GM18907 (cell line): ENCODE measurements at regions not wholly inside any gene's neighbourhood (a gene's known extent, or its start where the extent isn't known, plus 50 kb on each side); places are given as distances from the start of the nearest gene placed in this dataset.
"Not testable (repeated sequence)": the region's sequence is repeated elsewhere in the genome, so short reads cannot be mapped to it uniquely, and the experiment has no call there.

Experiments used
- ATAC-seq: cut with Tn5 transposase; IDR thresholded peaks from one replicate; pipeline ENCODE4 v1.9.1; 2021; ENCODE audit warnings: mild to moderate bottlenecking, moderate library complexity; ENCODE audit not compliant: unreplicated experiment

DNA sequence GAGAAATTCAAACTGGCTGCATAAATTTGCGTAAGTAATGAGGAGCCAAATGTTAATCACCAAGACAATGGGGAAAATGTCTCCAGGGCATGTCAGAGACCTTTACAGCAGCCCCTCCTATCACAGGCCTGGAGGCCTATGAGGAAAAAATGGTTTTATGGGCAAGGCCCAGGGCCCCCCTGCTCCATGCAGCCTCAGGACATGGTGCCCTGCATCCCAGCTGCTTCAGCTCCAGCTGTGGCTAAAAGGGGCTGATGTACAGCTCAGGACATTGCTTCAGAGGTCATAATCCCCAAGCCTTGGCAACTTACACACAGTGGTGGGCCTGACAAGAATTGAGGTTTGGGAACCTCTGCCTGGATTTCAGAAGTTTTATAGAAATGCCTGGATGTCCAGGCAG lies 126.2 kb upstream of the TGFBR2 start:
- ATAC-seq: not testable (repeated sequence)

- ATAC-seq: no peak
Observed at GRCh38 chr3:30480587-30480986, 125.8 kb upstream of the TGFBR2 start.

DNA sequence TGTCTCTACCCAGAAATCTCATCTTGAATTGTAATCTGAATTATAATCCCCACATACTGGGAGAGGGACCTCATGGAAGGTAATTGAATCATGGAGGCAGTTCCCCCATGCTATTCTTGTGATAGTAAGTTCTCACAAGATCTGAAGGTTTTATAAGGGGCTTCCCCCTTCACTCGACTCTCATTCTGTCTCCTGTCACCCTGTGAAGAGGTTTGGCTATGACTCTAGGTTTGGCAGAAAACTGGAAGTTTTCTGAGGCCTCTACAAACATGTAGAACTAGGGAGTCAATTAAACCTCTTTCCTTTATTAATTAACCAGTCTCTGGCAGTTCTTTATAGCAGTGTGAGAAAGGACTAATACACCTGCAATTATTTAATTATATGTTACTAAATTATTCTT lies 125.2 kb upstream of the TGFBR2 start:
- no peak for ATAC-seq

DNA sequence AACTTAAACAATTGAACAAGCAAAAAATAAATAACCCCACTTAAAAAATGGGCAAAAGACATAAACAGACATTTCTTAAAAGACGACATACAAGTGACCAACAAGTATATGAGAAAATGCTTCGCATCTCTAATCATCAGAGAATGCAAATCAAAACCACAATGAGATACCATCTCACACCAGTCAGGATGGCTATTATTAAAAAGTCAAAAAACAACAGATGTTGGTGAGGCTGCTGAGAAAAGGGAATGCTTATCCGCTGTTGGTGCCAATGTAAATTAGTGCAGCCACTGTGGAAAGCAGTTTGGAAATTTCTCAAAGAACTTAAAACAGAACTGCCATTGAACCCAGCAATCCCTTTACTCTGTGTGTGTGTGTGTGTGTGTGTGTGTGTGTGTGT lies 122.2 kb upstream of the TGFBR2 start:
- ATAC-seq: not testable (repeated sequence)

DNA sequence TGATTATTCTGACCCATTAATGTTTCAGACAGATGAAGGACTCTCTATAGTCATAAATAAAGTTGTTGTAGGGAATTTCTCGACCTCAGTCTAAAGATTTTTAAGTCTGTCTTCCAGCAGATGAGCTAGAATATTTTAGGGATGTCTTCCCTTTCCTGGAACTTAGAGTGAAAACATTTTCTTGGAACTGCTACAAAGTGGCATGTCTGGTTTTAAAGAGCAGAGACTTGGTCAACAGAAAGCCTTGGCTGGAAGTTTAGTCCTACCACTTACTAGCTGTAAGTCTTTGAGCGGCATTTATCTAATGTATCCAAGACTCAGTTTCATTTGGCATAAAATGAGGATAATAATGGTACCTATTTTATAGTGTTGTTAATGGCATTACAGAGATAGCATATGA lies 120.0 kb upstream of the TGFBR2 start:
- no peak for ATAC-seq

DNA sequence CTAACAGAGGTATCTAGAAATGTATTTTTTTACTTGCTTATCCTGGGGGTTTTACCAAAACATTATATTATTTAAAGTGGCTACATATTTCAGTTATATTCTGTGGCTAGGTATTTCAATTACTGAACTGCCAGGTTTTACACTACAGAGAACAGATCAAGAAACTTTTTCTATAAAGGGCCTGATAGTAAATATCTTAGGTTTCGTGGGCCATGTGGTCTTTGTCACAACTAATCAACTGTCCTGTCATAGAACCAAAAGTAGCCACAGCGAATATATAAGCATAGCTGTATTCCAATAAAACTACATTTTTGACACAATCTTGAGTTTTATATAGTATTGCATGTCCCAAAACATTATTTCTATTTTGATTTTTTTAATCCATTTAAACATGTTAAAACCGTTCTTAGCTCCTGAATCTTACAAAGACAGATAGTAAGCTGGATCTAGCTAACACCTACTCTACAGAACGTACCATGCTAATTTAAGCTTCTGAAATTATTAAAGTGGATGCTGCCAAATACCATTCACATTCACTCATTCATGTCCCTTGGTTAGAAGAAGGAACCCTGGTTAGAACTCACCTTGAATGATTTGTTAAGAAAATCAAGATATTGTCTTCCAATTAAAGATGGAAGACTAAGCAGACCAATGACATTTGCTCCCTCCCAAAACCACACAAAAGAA lies 118.2 kb upstream of the TGFBR2 start:
- ATAC-seq: no peak

GRCh38 chr3:30492322-30493192 lies 113.8 kb upstream of the TGFBR2 start:
- ATAC-seq: no peak

GRCh38 chr3:30493911-30494311 lies 112.5 kb upstream of the TGFBR2 start:
- no peak for ATAC-seq

DNA sequence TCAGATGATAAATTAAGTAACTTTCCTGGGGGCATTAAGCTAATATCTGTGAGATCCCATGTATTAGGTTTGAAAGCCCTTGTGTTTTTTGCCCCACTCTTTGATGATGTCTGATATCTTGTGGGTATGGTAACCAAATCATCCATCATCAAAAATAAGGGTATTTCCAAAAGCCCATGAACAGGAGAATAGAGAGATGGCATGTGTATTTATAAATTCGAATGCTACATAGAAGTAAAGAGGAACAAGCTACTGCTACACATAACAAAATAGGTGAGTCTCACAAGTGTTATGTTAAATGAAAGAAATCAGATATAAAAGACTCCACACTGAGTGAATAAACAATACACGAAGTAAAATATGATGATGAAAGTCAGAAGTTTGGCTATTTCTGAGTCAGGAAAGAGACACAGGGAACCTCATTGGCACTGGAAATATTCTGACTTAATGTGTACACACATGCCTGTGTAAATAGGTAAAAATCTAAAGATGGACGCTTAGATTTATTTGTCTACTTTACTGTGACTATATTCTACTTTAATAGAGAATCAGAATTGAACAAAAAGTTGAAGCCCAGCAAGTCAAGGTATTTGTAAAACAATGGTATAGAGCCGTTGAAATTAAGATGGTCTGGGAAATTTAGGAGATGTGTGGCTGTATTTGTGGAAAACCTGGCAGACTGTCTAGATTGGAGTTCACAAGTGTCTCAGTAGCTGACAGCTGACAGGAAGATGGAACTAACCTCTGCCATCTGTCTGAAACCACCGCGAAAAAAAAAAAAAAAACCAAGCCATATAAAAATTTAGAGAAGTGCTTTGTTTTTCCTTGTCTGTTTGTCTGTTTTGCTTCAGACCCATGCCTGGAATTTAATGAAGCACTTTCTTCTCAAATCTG lies 111.0 kb upstream of the TGFBR2 start:
- ATAC-seq: no peak

DNA sequence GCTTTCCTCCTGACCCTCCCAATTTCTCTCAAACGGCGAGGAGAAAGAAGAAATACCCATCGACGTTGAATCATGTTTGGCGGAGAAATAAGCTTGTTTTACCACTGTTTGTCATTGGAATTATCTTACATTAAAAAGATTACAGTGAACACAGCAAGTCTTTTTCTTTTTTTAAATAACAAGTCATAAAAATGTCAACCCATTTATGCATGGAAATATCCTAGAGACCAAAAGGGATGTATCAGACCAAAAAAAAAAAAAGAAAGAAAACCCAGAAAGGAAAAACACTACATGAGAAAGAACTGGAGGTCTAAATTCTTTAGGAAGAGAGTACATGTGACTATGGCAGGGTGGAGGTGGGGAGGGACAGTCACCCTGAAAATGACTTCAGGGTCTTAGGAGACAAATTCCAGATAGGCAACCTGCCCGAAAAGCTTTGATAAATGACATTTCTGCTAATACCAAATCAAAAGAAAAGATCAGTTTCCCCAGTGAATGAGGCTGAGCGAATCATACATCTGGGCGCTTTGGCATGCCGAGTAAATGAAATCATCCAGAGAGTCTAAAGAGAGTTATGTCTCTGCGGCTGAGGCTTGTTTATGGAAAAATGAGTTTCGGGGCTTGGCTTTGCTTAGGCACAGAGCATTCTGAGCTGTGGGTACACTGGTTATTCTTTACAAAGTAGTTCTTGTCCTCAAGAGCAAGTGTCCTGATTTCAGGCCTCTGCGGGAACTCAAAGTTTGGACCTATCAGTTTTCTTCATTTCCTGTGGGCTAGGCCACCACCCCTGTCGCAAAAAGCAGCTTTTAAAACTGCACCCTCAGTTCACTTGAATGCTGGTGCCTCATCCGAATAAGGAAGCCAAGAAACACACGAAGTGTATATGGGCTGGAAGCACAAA lies 110.1 kb upstream of the TGFBR2 start:
- no peak for ATAC-seq

- ATAC-seq: no peak
Observed at GRCh38 chr3:30498587-30498967, 107.8 kb upstream of the TGFBR2 start.

GRCh38 chr3:30500666-30501399 lies 105.6 kb upstream of the TGFBR2 start:
- peak; percentile 98 for ATAC-seq

DNA sequence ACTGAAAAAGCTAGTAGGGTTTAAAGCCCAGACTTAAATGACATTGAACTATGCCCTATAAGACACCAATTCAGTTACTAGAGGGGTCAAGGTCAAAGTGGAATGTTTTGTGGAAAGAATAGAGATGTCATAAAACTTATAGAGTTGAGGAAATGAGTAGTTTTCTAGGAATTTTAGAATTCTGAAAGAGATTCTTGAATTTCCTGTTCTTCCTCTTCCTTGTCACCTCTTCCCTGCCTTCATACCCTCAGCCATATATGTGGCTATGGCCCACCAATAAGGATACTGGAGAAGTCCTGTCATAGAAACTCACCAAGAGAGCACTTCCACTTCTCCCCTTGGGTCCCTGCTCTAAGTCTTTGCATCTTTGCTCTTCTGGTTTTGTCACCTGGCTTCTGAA lies 104.9 kb upstream of the TGFBR2 start:
- ATAC-seq: no peak

DNA sequence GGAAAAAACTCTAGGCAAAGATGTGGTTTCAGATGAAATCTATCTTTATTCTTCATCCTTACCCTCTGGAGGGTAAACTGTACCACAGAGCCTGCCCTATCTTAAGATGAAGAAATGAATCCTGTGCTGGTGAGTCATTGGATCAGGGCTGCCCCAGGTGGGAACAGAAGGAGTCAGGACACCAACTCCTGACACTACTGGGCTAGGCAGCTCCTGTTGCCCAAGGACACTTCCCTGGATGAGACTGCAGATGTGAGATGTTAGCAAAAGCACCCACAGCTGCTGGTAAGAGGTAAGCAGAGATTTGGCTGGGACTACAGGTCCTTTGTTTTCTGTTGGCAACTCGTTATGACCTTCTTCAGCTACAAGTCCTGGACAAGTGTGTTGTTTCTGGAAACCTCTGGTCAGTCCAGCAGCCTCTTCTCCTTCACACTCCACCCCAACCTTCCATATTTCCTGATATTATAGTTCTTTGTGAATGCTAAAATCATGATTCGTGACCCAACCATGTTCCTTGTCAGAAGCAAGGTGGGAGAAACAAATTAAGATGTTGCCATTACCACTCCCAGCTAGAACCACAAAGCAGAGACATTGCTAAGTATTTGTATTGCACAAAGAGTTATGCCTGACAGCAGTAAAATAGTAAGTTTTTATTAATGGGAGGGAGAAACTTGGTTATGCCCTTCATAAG lies 104.2 kb upstream of the TGFBR2 start:
- ATAC-seq: no peak

GRCh38 chr3:30502742-30503073 lies 103.7 kb upstream of the TGFBR2 start:
- peak; percentile 49 for ATAC-seq

GRCh38 chr3:30503446-30503845 lies 103.0 kb upstream of the TGFBR2 start:
- no peak for ATAC-seq

DNA sequence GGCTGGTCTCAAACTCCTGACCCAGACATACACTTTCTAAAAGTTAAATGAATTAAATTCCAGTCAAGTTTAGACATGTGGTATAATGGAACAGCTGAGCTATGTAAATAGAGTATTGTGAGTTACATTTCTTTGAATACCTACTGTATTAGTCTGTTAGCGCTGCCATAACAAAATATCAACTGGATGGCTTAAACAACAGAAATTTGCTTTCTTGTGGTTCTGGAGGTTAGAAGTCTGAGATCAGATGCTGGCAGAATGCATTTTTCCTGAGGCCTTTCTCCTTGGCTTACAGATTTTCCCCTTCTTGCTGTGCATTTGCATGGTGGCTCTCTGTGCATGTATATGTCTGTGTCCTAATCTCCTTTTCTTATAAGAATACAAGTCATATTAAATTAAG lies 101.5 kb upstream of the TGFBR2 start:
- no peak for ATAC-seq

- no peak for ATAC-seq
Observed at GRCh38 chr3:30505866-30506520, 100.4 kb upstream of the TGFBR2 start.

- no peak for ATAC-seq
Observed at GRCh38 chr3:30508339-30508738, 98.1 kb upstream of the TGFBR2 start.
